GM12878 (cell line): ENCODE measurements at regions not wholly inside any gene's neighbourhood (a gene's known extent, or its start where the extent isn't known, plus 50 kb on each side); places are given as distances from the start of the nearest gene placed in this dataset.

Source experiments
- ATAC-seq: fragments of 200-7000 bp; cut with Tn5 transposase; 3 replicates; pipeline ENCODE4 v1.9.1; 2020; ENCODE audit warnings: mild to moderate bottlenecking, moderate library complexity
- BruUV-seq: library from RNA; stranded (reverse); fragments of 400-500 nt; replicated peaks from 2 replicates; lab custom pipeline; 2021; lab: Mats Ljungman, UMichigan
- CTCF ChIA-PET: fragments of 300-600 bp; sonication (Branson Sonifier 250); formaldehyde crosslinking; extraction: SDS; loops from one replicate; lab custom pipeline; 2021; ENCODE audit warnings: inconsistent platforms; lab: Yijun Ruan, JAX
- POLR2A ChIA-PET: fragments of 350-600 bp; formaldehyde crosslinking; extraction: SDS; loops from one replicate; lab custom pipeline; 2021; ENCODE audit warnings: inconsistent platforms; lab: Charles Lee
- RAD21 ChIA-PET: fragments of 300-600 bp; sonication (Branson Sonifier 250); formaldehyde crosslinking; loops from one replicate; lab custom pipeline; 2023; ENCODE audit warnings: antibody characterized with exemption; ENCODE audit not compliant: unreplicated experiment; lab: Charles Lee
- SMC1A ChIA-PET: fragments of 300-600 bp; sonication (Branson Sonifier 250); formaldehyde crosslinking; loops from one replicate; lab custom pipeline; 2023; ENCODE audit not compliant: unreplicated experiment, uncharacterized antibody; lab: Charles Lee
- DNase-seq: peaks from one replicate; pipeline ENCODE4 v3.0.0-alpha.2; 2011; ENCODE audit warnings: low read depth, low spot score
- FAIRE-seq: peaks from 3 replicates; lab custom pipeline; 2011; peaks lifted over from hg19 to GRCh38; lab: Jason Lieb, UNC
- H2AFZ ChIP-seq: 2 replicates; pipeline ENCODE4 v1.6.0; 2011; ENCODE audit warnings: low read depth, low read length, control low read depth; ENCODE audit not compliant: control insufficient read depth
- H3K27ac ChIP-seq: 2 replicates; pipeline ENCODE4 v1.5.1; 2011; ENCODE audit warnings: control low read depth; ENCODE audit not compliant: control insufficient read depth, insufficient read depth
- H3K27me3 ChIP-seq, 2 experiments: replicated peaks in 1 of 2; 2 replicates each; pipeline versions ENCODE4 v1.6.0 to v1.6.1; 2011; ENCODE audit warnings: low read length in 1 of 2; ENCODE audit not compliant: control insufficient read depth in 2 of 2, insufficient read depth in 2 of 2
- H3K36me3 ChIP-seq, 2 experiments: 2 replicates each; pipeline ENCODE4 v1.5.1; 2011; ENCODE audit warnings: low read length in 1 of 2; ENCODE audit not compliant: control insufficient read depth in 2 of 2, insufficient read depth in 2 of 2
- H3K4me1 ChIP-seq: 2 replicates; pipeline ENCODE4 v1.6.1; 2011; ENCODE audit warnings: mild to moderate bottlenecking, low read length, moderate library complexity, mixed read lengths; ENCODE audit not compliant: control insufficient read depth, insufficient read depth
- H3K4me2 ChIP-seq: 2 replicates; pipeline ENCODE4 v1.6.0; 2011; ENCODE audit warnings: control low read depth; ENCODE audit not compliant: control insufficient read depth, insufficient read depth
- H3K4me3 ChIP-seq: fragments of 200-600 bp; sonication (generic); 2 replicates; pipeline ENCODE4 v1.5.1; 2016
- H3K79me2 ChIP-seq: 2 replicates; pipeline ENCODE4 v1.6.0; 2011; ENCODE audit warnings: low read length; ENCODE audit not compliant: control insufficient read depth, insufficient read depth
- H3K9ac ChIP-seq: 2 replicates; pipeline ENCODE4 v1.8.0; 2011; ENCODE audit warnings: low read length, control low read depth, mixed read lengths; ENCODE audit not compliant: control insufficient read depth, insufficient read depth
- H3K9me3 ChIP-seq: replicated peaks from 3 replicates; pipeline ENCODE4 v1.5.1; 2011; ENCODE audit warnings: mild to moderate bottlenecking, low read length; ENCODE audit not compliant: control insufficient read depth, insufficient read depth
- H4K20me1 ChIP-seq: 2 replicates; pipeline ENCODE4 v1.6.0; 2011; ENCODE audit not compliant: control insufficient read depth, insufficient read depth
- CTCF ChIP-seq, 3 experiments: IDR thresholded peaks in 2 of 3; conservative IDR thresholded peaks in 1 of 3; 2 replicates each; pipeline ENCODE4 v1.5.1; 2011; ENCODE audit warnings: low read depth in 3 of 3, low read length in 3 of 3, mild to moderate bottlenecking in 3 of 3, control low read depth in 2 of 3, moderate library complexity in 2 of 3, inconsistent platforms in 1 of 3, mixed read lengths in 1 of 3; ENCODE audit not compliant: control insufficient read depth in 2 of 3, insufficient read depth in 1 of 3; ENCODE audit errors: extremely low read depth in 1 of 3
- IKZF2 ChIP-seq, 2 experiments: fragments of 450-650 bp; IDR thresholded peaks; 2 replicates each; pipeline ENCODE4 v1.6.1; 2017; ENCODE audit warnings: mild to moderate bottlenecking in 2 of 2, moderate library complexity in 2 of 2
- KDM1A ChIP-seq: fragments of 200-600 bp; sonication (generic); IDR thresholded peaks from 2 replicates; pipeline ENCODE4 v1.6.1; 2016; ENCODE audit warnings: borderline replicate concordance
- NBN ChIP-seq: fragments of 450-650 bp; IDR thresholded peaks from 2 replicates; pipeline ENCODE4 v1.6.1; 2016
- NFIC ChIP-seq: IDR thresholded peaks from 2 replicates; pipeline ENCODE4 v1.6.1; 2012; ENCODE audit warnings: low read depth, mild to moderate bottlenecking, inconsistent platforms, low read length, moderate library complexity
- NR2C2 ChIP-seq: IDR thresholded peaks from 2 replicates; pipeline ENCODE4 v1.6.1; 2011; ENCODE audit warnings: borderline replicate concordance, low read depth; ENCODE audit not compliant: control insufficient read depth, insufficient read length
- SUPT20H ChIP-seq: IDR thresholded peaks from 2 replicates; pipeline ENCODE4 v1.6.1; 2011; ENCODE audit warnings: low read depth, mild to moderate bottlenecking, low read length, moderate library complexity, borderline replicate concordance; ENCODE audit not compliant: control insufficient read depth
- WGBS: methylation state at CpG from one replicate; pipeline ENCODE4 v1.1.6; 2016; ENCODE audit warnings: low lambda C conversion rate; ENCODE audit not compliant: insufficient replicate concordance, insufficient coverage; ENCODE audit errors: missing lambda C conversion rate; 5-methylcytosine and 5-hydroxymethylcytosine counted together
- in situ Hi-C: fragments of 300-500 bp; cut with MboI; formaldehyde crosslinking; loops from 9 replicates; pipeline ENCODE4 v1.14.3; 2018; ENCODE audit warnings: mixed read lengths
- intact Hi-C: fragments of 100-400 bp; cut with micrococcal nuclease; formaldehyde crosslinking; loops from one replicate; pipeline ENCODE4 v1.14.2; 2022; ENCODE audit not compliant: unreplicated experiment

- no peak overlapping the region for H3K4me2 ChIP-seq
- no peaks in the 10 kb centered on the region for H4K20me1 ChIP-seq
- intact Hi-C loops, result no loop called here
- under 1% methylated on average over 7 of the region's 7 CpGs for WGBS
- ATAC-seq, result no peak
- no peaks in the 10 kb centered on the region for H3K36me3 ChIP-seq
- TF ChIP-seq SUPT20H, result no peak
- TF ChIP-seq NBN, result no peak
- no peak for TF ChIP-seq IKZF2 (IDR thresholded peaks at IDR 0.05)
- TF ChIP-seq NR2C2, result no peak
- TF ChIP-seq NFIC, result no peak
- TF ChIP-seq KDM1A, result no peak
- no peak for TF ChIP-seq CTCF (IDR thresholded peaks at IDR 0.05 in 2 of 3, conservative IDR thresholded peaks at IDR 0.05 in 1 of 3; ENCODE audit: control insufficient read depth in 2 of 3, extremely low read depth in 1 of 3, insufficient read depth in 1 of 3, low read depth in 3 of 3, low read length in 3 of 3)
- TF ChIP-seq, all 136 proteins: peak for 0
- Histone ChIP-seq H3K4me1 (no peaks in the 10 kb centered on the region), H3K27ac (no peak overlapping the region), H2AFZ (no peak overlapping the region), H3K27me3 (no peaks in the 10 kb centered on the region; a peak in 1 of 4 replicates), H3K79me2 (no peaks in the 10 kb centered on the region), H3K4me3 (no peak overlapping the region), H3K9ac (no peak overlapping the region), H3K9me3 (no peaks in the 10 kb centered on the region)
- no TSS peak for BruUV-seq
- ChIA-PET SMC1A (interaction anchor here (1.0 to 1.6 kb wide), 2 partner anchors 10 to 25 kb away, joined by 3 to 9 read pairs; no protein-coding TSS in a partner anchor), CTCF (interaction anchor here (0.6 to 0.9 kb wide), 3 partner anchors 22 to 498 kb away, joined by 3 read pairs; no protein-coding TSS in a partner anchor), POLR2A (no interaction called here), RAD21 (no interaction called here)
- DNase-seq, result no peak
- in situ Hi-C loops, result no loop called here
- FAIRE-seq, result no peak
Observed at GRCh38 chr10:120184547-120185337, 272.3 kb upstream of the PLPP4 start.
